HT-29 (cell line): ENCODE measurements at regions not wholly inside any gene's neighbourhood (a gene's known extent, or its start where the extent isn't known, plus 50 kb on each side); places are given as distances from the start of the nearest gene placed in this dataset.

Experiments used
- DNase-seq: peaks from one replicate; pipeline ENCODE4 v3.0.0-alpha.2; 2015; ENCODE audit warnings: low spot score

GRCh38 chr12:132395192-132395907 lies 66.0 kb upstream of the GALNT9 start:
- DNase-seq, result no peak

- no peak for DNase-seq
Observed at GRCh38 chr12:132393991-132394949, 64.9 kb upstream of the GALNT9 start.

- no peak for DNase-seq
Observed at GRCh38 chr12:132393245-132393795, 63.9 kb upstream of the GALNT9 start.

- no peak for DNase-seq
Observed at GRCh38 chr12:132392389-132393244, 63.2 kb upstream of the GALNT9 start.

- DNase-seq, result no peak
Observed at GRCh38 chr12:132391326-132392041, 62.1 kb upstream of the GALNT9 start.

- DNase-seq, result no peak
Observed at GRCh38 chr12:132390287-132391076, 61.1 kb upstream of the GALNT9 start.

GRCh38 chr12:132389526-132390286 lies 60.3 kb upstream of the GALNT9 start:
- DNase-seq, result no peak

GRCh38 chr12:132389026-132389425 lies 59.6 kb upstream of the GALNT9 start:
- no peak for DNase-seq

- DNase-seq, result no peak
Observed at GRCh38 chr12:132388379-132389015, 59.1 kb upstream of the GALNT9 start.

GRCh38 chr12:132386926-132387497 lies 57.6 kb upstream of the GALNT9 start:
- DNase-seq, result no peak

- no peak for DNase-seq
Observed at GRCh38 chr12:132385923-132386751, 56.7 kb upstream of the GALNT9 start.

- DNase-seq, result no peak
Observed at GRCh38 chr12:132384916-132385774, 55.8 kb upstream of the GALNT9 start.

- no peak for DNase-seq
Observed at GRCh38 chr12:132380641-132381040, 51.3 kb upstream of the GALNT9 start.

GRCh38 chr12:132379996-132380395 lies 50.6 kb upstream of the GALNT9 start:
- no peak for DNase-seq

GRCh38 chr12:132379576-132379975 lies 50.2 kb upstream of the GALNT9 start:
- no peak for DNase-seq
